OCI-LY7 (cell line): ENCODE measurements at regions not wholly inside any gene's neighbourhood (a gene's known extent, or its start where the extent isn't known, plus 50 kb on each side); places are given as distances from the start of the nearest gene placed in this dataset.

ENCODE experiments used
- EZH2phosphoT487 ChIP-seq: fragments of 200-600 bp; sonication (generic); IDR thresholded peaks from 2 replicates; pipeline ENCODE4 v1.6.1; 2018; ENCODE audit warnings: low read depth, borderline replicate concordance, mild to moderate bottlenecking, mixed run types, antibody characterized with exemption, low read length, moderate library complexity, mixed read lengths
- TF ChIP-seq, protein P1 (sequence below): fragments of 200-600 bp; sonication (generic); conservative IDR thresholded peaks from 2 replicates; pipeline ENCODE4 v1.5.1; 2014; ENCODE audit warnings: mild to moderate bottlenecking, antibody characterized with exemption, low read length, moderate library complexity, mixed read lengths

- TF ChIP-seq, protein P1, sequence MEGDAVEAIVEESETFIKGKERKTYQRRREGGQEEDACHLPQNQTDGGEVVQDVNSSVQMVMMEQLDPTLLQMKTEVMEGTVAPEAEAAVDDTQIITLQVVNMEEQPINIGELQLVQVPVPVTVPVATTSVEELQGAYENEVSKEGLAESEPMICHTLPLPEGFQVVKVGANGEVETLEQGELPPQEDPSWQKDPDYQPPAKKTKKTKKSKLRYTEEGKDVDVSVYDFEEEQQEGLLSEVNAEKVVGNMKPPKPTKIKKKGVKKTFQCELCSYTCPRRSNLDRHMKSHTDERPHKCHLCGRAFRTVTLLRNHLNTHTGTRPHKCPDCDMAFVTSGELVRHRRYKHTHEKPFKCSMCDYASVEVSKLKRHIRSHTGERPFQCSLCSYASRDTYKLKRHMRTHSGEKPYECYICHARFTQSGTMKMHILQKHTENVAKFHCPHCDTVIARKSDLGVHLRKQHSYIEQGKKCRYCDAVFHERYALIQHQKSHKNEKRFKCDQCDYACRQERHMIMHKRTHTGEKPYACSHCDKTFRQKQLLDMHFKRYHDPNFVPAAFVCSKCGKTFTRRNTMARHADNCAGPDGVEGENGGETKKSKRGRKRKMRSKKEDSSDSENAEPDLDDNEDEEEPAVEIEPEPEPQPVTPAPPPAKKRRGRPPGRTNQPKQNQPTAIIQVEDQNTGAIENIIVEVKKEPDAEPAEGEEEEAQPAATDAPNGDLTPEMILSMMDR = peak; percentile 69
- no peak for TF ChIP-seq EZH2phosphoT487
These were observed 132.8 kb downstream of the DTHD1 start for GRCh38 chr4:36414248-36414647.
